OCI-LY1 (cell line): ENCODE measurements at regions not wholly inside any gene's neighbourhood (a gene's known extent, or its start where the extent isn't known, plus 50 kb on each side); places are given as distances from the start of the nearest gene placed in this dataset.

Experiments
- H2AFZ ChIP-seq: fragments of 200-600 bp; sonication (generic), shearing (Covaris generic); 2 replicates; pipeline ENCODE4 v1.6.0; 2014; ENCODE audit warnings: antibody characterized with exemption, mild to moderate bottlenecking, low read length
- H3F3A ChIP-seq: fragments of 200-600 bp; sonication (generic), shearing (Covaris generic); 2 replicates; pipeline ENCODE4 v1.6.0; 2014; ENCODE audit warnings: mild to moderate bottlenecking, antibody characterized with exemption, low read length, moderate library complexity; ENCODE audit not compliant: insufficient read depth
- H3K27ac ChIP-seq: fragments of 200-600 bp; sonication (generic); 2 replicates; pipeline ENCODE4 v1.5.1; 2014; ENCODE audit warnings: low read length, mixed run types, mild to moderate bottlenecking, low read depth; ENCODE audit not compliant: poor library complexity, severe bottlenecking
- H3K27me3 ChIP-seq: fragments of 200-600 bp; sonication (generic); 2 replicates; pipeline ENCODE4 v1.6.0; 2014; ENCODE audit warnings: antibody characterized with exemption, mild to moderate bottlenecking, low read length, moderate library complexity; ENCODE audit not compliant: insufficient read depth
- H3K36me3 ChIP-seq: fragments of 200-600 bp; sonication (generic); 2 replicates; pipeline ENCODE4 v1.6.1; 2014; ENCODE audit warnings: mild to moderate bottlenecking, antibody characterized with exemption, low read length, moderate library complexity, mixed read lengths; ENCODE audit not compliant: insufficient read depth
- H3K4me1 ChIP-seq: fragments of 200-600 bp; sonication (generic); 2 replicates; pipeline ENCODE4 v1.5.1; 2014; ENCODE audit warnings: mild to moderate bottlenecking, low read length, moderate library complexity; ENCODE audit not compliant: insufficient read depth, severe bottlenecking
- H3K4me2 ChIP-seq: fragments of 200-600 bp; sonication (generic), shearing (Covaris generic); 2 replicates; pipeline ENCODE4 v1.6.1; 2014; ENCODE audit warnings: low read length
- H3K4me3 ChIP-seq: fragments of 200-600 bp; sonication (generic); 2 replicates; pipeline ENCODE4 v1.5.1; 2014; ENCODE audit warnings: low read length, low read depth, mild to moderate bottlenecking, mixed read lengths; ENCODE audit not compliant: poor library complexity, severe bottlenecking
- H3K79me2 ChIP-seq: fragments of 200-600 bp; shearing (Covaris generic); 2 replicates; pipeline ENCODE4 v1.6.1; 2016; ENCODE audit warnings: mixed run types, low read length, mixed read lengths; ENCODE audit not compliant: insufficient read depth
- H3K9ac ChIP-seq: fragments of 200-600 bp; sonication (generic), shearing (Covaris generic); 2 replicates; pipeline ENCODE4 v1.6.1; 2014; ENCODE audit warnings: mild to moderate bottlenecking, low read length, mixed read lengths
- H3K9me2 ChIP-seq: fragments of 200-600 bp; sonication (generic), shearing (Covaris generic); 2 replicates; pipeline ENCODE4 v1.6.1; 2014; ENCODE audit warnings: low read depth, mild to moderate bottlenecking, low read length, mixed read lengths
- H3K9me3 ChIP-seq: fragments of 200-600 bp; shearing (Covaris generic); 2 replicates; pipeline ENCODE4 v1.6.1; 2014; ENCODE audit warnings: low read length, mixed read lengths
- H4K20me1 ChIP-seq: fragments of 200-600 bp; sonication (generic), shearing (Covaris generic); 2 replicates; pipeline ENCODE4 v1.6.0; 2016; ENCODE audit warnings: mild to moderate bottlenecking, low read length; ENCODE audit not compliant: insufficient read depth
- CTCF ChIP-seq: fragments of 200-600 bp; sonication (generic), shearing (Covaris generic); IDR thresholded peaks from 2 replicates; pipeline ENCODE4 v1.5.1; 2017; ENCODE audit warnings: mild to moderate bottlenecking, antibody characterized with exemption, low read length, moderate library complexity, mixed read lengths
- EZH2 ChIP-seq: fragments of 200-600 bp; sonication (generic), shearing (Covaris generic); IDR thresholded peaks from 2 replicates; pipeline ENCODE4 v1.8.0; 2017; ENCODE audit warnings: borderline replicate concordance, mixed run types, mild to moderate bottlenecking, antibody characterized with exemption, low read length, moderate library complexity, mixed read lengths

- Histone ChIP-seq H3F3A (no peaks in the 10 kb centered on the region), H3K9ac (no peak overlapping the region)
Measured at GRCh38 chr16:86945166-86945900, 367.0 kb downstream of the FOXL1 start.

GRCh38 chr16:86946396-86946795 is 368.0 kb downstream of the FOXL1 start:
- no peak overlapping the region for H2AFZ ChIP-seq
- no peaks in the 10 kb centered on the region for H3K79me2 ChIP-seq
- H3K4me2 ChIP-seq, result no peak overlapping the region
- no peaks in the 10 kb centered on the region for H3F3A ChIP-seq
- H3K9ac ChIP-seq, result no peak overlapping the region
- no peak overlapping the region for H3K27ac ChIP-seq
- TF ChIP-seq EZH2 (no peak), CTCF (no peak)
- no peak overlapping the region for H3K4me3 ChIP-seq
- no peaks in the 10 kb centered on the region for H3K9me2 ChIP-seq
- H3K27me3 ChIP-seq, result no peaks in the 10 kb centered on the region
- H4K20me1 ChIP-seq, result no peaks in the 10 kb centered on the region
- H3K36me3 ChIP-seq, result no peaks in the 10 kb centered on the region
- H3K9me3 ChIP-seq, result no peaks in the 10 kb centered on the region
- H3K4me1 ChIP-seq, result no peaks in the 10 kb centered on the region

More at GRCh38 chr16:86945166-86945900, 367.0 kb downstream of the FOXL1 start:
- no peaks in the 10 kb centered on the region for H3K4me1 ChIP-seq
- no peaks in the 10 kb centered on the region for H3K79me2 ChIP-seq
- TF ChIP-seq EZH2 (no peak), CTCF (no peak)
- no peaks in the 10 kb centered on the region for H3K9me3 ChIP-seq
- H3K4me3 ChIP-seq, result no peak overlapping the region
- H4K20me1 ChIP-seq, result no peaks in the 10 kb centered on the region
- H3K36me3 ChIP-seq, result no peaks in the 10 kb centered on the region
- no peak overlapping the region for H3K27ac ChIP-seq
- no peaks in the 10 kb centered on the region for H3K9me2 ChIP-seq
- H3K4me2 ChIP-seq, result no peak overlapping the region
- H2AFZ ChIP-seq, result no peak overlapping the region
- H3K27me3 ChIP-seq, result peaks cover 6% of the 10 kb centered on the region; the same call in 1 of the 2 replicates

- Histone ChIP-seq H3K4me2 (no peak overlapping the region), H2AFZ (no peak overlapping the region)
Measured at GRCh38 chr16:86946981-86947380, 368.6 kb downstream of the FOXL1 start.

More at GRCh38 chr16:86946981-86947380, 368.6 kb downstream of the FOXL1 start:
- Histone ChIP-seq H3K9me3 (no peaks in the 10 kb centered on the region), H3K9ac (no peak overlapping the region), H3K27me3 (no peaks in the 10 kb centered on the region), H3K36me3 (no peaks in the 10 kb centered on the region), H3K4me3 (no peak overlapping the region), H3K9me2 (no peaks in the 10 kb centered on the region), H4K20me1 (no peaks in the 10 kb centered on the region), H3K27ac (no peak overlapping the region), H3K4me1 (no peaks in the 10 kb centered on the region), H3K79me2 (no peaks in the 10 kb centered on the region), H3F3A (no peaks in the 10 kb centered on the region)
- TF ChIP-seq CTCF (no peak), EZH2 (no peak)
